ENCODE measurements at regions not wholly inside any gene's neighbourhood (a gene's known extent, or its start where the extent isn't known, plus 50 kb on each side); places are given as distances from the start of the nearest gene placed in this dataset.

DNA sequence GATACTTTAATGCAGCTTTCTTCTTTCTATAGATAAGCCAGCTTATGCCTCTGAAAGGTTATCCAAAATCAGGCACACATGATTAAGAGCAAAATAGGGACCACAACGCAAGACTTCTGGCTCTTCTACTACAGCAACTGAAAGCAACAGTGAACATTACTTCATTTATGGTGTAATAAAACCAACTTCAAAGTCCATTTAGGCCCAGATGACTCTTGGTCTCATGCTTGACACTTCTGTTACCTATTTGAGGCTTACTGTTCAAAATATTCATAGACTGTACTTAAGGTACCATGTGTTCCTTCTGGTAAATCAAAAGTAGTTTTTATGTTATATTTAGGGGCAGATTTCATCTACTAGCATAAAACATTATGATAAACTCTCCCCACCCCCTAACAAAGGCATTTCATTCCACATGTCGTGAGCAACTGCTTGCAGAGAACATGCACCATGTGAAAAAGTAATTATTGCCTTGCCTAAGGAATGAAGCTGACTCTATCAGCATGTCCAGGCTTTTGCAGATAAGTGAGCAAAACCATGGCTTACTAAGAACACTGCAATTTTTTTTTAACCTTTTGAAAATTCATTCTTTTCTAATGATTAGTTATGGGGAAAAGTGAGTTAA lies 154.9 kb upstream of the ITGB1 start:
- no peak overlapping the region for H3K4me3 ChIP-seq (replicated peaks; ENCODE audit: low read depth, low read length)
- DNase-seq (ENCODE audit: extremely low read depth, low read depth) = no peak
- TF ChIP-seq, protein P1, sequence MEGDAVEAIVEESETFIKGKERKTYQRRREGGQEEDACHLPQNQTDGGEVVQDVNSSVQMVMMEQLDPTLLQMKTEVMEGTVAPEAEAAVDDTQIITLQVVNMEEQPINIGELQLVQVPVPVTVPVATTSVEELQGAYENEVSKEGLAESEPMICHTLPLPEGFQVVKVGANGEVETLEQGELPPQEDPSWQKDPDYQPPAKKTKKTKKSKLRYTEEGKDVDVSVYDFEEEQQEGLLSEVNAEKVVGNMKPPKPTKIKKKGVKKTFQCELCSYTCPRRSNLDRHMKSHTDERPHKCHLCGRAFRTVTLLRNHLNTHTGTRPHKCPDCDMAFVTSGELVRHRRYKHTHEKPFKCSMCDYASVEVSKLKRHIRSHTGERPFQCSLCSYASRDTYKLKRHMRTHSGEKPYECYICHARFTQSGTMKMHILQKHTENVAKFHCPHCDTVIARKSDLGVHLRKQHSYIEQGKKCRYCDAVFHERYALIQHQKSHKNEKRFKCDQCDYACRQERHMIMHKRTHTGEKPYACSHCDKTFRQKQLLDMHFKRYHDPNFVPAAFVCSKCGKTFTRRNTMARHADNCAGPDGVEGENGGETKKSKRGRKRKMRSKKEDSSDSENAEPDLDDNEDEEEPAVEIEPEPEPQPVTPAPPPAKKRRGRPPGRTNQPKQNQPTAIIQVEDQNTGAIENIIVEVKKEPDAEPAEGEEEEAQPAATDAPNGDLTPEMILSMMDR (IDR thresholded peaks at IDR 0.05; ENCODE audit: low read depth, low read length, missing control alignments) = no peak

DNA sequence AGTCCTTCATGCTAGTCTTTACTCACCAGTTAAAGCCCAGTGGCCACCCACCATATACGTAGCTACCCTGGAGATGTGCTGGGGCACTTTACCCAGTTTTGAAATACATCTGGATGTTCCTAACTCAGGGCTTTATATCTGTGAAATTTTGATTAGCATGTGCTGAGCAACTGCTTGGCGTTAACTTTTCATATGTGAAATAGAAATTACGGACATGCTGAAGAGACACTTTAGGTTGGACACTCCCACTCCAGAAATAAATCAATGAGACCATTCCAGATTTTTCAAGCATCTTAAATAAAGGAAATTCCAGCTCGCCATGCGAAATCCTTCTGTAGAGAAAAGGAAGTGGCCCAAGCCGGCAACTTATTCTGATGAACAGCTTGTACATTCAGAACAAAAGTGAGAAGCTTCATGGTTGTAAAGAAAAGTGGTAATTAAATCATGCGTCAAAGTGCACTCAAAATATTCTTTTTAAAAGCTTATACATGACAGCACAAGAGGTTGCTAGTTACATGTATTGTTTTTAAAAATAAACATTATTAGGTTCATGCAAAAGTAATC lies 153.5 kb upstream of the ITGB1 start:
- TF ChIP-seq, protein P1 (IDR thresholded peaks at IDR 0.05; ENCODE audit: low read depth, low read length, missing control alignments) = no peak

DNA sequence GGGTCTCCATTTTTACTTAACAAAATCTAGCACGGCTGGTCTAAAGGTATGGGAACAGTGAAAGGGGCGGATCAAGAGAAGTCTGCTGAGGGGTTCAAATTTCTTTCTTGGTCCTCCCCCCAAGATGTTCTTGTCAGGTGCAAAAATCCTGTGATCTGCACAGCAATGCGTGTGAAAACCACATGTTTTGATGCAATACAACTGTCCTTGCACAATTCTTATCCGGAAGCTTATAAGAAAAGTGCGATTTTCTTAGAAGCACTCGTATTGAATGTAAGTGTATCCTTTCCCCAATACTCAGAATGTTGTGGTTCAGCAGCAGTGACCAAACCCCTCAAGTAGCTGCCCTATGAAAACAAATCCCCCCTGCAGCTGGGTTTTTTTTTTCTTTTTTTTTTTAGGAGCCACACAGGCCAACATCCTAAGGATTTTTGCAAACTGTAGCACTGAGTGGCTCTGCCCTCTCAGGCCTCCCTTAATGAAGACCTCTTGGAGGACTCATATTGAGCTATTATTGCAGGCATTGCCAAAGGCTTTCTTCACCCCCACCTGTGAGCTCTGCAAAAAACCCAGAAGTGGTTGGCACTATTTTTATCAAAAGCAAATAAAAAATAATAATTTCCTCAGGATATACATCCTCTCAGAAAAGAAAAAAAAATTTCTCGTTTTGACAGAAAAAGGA lies 151.9 kb upstream of the ITGB1 start:
- DNase-seq (ENCODE audit: extremely low read depth, low read depth) = no peak
- TF ChIP-seq, protein P1 (IDR thresholded peaks at IDR 0.05; ENCODE audit: low read depth, low read length, missing control alignments) = no peak
- H3K4me3 ChIP-seq (replicated peaks; ENCODE audit: low read depth, low read length) = no peak overlapping the region

More for the DNA sequence above, 153.5 kb upstream of the ITGB1 start:
- H3K4me3 ChIP-seq (replicated peaks; ENCODE audit: low read depth, low read length) = no peak overlapping the region
- DNase-seq (ENCODE audit: extremely low read depth, low read depth) = no peak

DNA sequence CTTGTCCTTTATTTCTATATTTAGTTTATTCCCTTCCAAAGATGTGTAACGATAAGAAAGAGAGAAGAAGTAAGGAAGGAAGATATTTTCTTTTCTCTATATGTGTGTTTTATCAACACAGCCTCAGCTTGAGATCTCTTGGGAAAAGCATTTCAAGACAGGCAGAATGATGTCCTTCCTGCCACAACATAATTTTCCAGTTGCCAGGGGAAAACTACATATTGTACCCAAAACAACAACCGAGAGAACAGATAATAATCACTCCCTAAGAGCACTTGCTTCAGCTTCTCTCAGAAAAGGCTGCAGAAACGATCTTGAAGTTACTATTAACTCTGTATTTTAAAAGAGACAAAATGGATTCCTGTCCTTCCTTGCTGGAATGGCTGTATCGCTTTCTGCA lies 151.4 kb upstream of the ITGB1 start:
- DNase-seq (ENCODE audit: extremely low read depth, low read depth) = no peak
- TF ChIP-seq, protein P1 (IDR thresholded peaks at IDR 0.05; ENCODE audit: low read depth, low read length, missing control alignments) = no peak
- no peak overlapping the region for H3K4me3 ChIP-seq (replicated peaks; ENCODE audit: low read depth, low read length)

DNA sequence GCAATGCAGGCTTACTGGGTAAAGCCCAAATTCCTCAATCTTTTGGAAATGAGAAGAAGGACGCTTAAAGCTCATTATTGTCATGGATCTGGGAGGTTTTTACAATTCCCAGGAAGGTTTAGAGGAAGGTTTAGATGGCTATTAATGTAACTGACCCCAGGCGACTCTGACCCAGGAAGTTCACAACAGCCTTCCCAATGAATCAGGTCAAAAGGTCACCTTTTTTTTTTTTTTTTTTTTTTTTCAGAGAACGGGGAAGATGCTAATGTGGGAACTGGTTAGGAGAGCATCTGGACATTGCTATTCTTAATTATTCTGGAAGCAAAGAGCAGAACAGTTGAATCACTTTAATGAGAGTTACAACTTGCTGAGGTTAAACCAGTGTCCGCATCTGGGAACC lies 149.9 kb upstream of the ITGB1 start:
- no peak for DNase-seq (ENCODE audit: extremely low read depth, low read depth)
- TF ChIP-seq, protein P1 (IDR thresholded peaks at IDR 0.05; ENCODE audit: low read depth, low read length, missing control alignments) = no peak
- H3K4me3 ChIP-seq (replicated peaks; ENCODE audit: low read depth, low read length) = no peak overlapping the region

DNA sequence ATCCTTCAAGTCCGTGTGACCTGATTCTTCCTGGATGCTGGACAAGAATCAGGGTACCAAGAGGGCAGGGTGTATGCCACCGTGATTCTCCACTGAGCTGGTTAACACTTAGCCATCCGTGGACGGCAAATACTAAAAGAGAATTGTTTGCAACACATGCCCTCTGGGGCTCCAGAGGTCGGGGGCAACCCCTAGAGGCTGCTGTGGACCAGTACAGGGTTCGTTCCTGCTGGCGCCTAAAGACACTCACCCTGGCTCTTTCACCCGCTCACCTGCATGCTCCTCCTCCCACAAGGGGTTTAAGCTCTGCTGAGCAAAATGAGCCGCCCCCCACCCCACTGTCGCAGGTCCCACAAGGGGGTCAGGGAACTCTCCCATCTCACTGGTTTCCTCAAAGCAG lies 148.7 kb upstream of the ITGB1 start:
- no peak overlapping the region for H3K4me3 ChIP-seq (replicated peaks; ENCODE audit: low read depth, low read length)
- TF ChIP-seq, protein P1 (IDR thresholded peaks at IDR 0.05; ENCODE audit: low read depth, low read length, missing control alignments) = no peak
- DNase-seq (ENCODE audit: extremely low read depth, low read depth) = no peak
